AG10803 (cell line): ENCODE measurements at regions not wholly inside any gene's neighbourhood (a gene's known extent, or its start where the extent isn't known, plus 50 kb on each side); places are given as distances from the start of the nearest gene placed in this dataset.

ENCODE experiments used
- DNase-seq: peaks from one replicate; pipeline ENCODE4 v3.0.0; 2010; ENCODE audit warnings: low read depth
- H3K4me3 ChIP-seq: 2 replicates; pipeline ENCODE4 v1.5.1; 2011; ENCODE audit warnings: mild to moderate bottlenecking, low read length, control low read depth
- TF ChIP-seq, protein P1 (sequence below): conservative IDR thresholded peaks from 2 replicates; pipeline ENCODE4 v1.5.1; 2011; ENCODE audit warnings: mild to moderate bottlenecking, low read length, control low read depth, inconsistent platforms

DNA sequence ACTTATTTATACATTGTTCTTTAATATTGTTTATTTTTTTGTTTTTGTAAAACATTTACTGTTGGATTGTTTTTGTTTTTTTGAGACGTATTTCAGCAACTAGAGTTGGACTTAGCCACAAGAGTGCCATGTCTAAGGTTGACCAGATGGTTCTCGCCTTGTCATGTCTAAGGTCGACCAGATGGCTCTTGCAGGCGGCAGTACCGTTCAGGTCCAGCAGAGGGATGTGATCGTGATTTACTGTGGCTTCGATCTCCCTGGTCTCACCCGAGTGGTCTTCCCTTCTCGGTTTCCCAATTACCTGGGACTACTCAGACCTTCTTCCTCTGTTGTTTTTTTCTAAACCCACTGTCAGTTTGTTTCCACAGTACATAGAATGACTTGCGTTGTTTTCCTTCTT, 1438.6 kb downstream of the UQCRFS1 start:
- no peak for DNase-seq
- TF ChIP-seq, protein P1, sequence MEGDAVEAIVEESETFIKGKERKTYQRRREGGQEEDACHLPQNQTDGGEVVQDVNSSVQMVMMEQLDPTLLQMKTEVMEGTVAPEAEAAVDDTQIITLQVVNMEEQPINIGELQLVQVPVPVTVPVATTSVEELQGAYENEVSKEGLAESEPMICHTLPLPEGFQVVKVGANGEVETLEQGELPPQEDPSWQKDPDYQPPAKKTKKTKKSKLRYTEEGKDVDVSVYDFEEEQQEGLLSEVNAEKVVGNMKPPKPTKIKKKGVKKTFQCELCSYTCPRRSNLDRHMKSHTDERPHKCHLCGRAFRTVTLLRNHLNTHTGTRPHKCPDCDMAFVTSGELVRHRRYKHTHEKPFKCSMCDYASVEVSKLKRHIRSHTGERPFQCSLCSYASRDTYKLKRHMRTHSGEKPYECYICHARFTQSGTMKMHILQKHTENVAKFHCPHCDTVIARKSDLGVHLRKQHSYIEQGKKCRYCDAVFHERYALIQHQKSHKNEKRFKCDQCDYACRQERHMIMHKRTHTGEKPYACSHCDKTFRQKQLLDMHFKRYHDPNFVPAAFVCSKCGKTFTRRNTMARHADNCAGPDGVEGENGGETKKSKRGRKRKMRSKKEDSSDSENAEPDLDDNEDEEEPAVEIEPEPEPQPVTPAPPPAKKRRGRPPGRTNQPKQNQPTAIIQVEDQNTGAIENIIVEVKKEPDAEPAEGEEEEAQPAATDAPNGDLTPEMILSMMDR = peak; percentile 31

DNA sequence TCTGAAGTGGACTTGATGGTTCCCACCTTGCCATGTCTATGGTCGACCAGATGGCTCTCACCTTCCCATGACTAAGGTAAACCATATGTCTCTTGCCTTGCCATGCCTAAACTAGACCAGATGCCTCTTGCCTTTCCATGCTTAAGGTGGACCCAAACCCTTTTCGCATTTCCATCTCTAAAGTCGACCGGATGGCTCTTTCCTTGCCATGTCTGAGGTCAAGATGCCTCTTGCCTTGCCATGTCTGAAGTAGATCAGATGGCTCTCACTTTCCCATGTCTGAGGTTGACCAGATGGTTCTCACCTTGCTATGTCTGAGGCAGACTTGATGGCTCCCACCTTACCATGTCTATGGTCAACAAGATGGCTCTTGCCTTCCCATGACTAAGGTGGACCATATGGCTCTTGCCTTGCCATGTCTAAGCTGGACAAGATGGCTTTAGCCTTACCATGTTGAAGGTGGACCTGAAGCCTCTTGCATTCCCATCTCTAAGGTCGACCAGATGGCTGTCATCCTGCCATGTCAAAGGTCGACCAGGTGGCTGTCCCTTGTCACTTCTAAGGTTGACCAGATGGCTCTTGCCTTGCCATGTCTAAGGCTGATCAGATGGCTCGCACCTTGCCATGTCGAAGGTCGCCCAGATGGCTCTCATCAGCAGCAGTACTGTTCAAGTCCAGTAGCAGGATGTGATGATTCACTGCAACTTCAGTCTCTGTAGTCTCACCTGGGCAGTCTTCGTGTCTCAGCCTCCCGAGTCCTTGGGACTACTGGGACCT, 1439.4 kb downstream of the UQCRFS1 start:
- TF ChIP-seq, protein P1 = no peak
- DNase-seq = no peak
- H3K4me3 ChIP-seq = no peak overlapping the region

More for the DNA sequence above, 1438.6 kb downstream of the UQCRFS1 start:
- no peak overlapping the region for H3K4me3 ChIP-seq

DNA sequence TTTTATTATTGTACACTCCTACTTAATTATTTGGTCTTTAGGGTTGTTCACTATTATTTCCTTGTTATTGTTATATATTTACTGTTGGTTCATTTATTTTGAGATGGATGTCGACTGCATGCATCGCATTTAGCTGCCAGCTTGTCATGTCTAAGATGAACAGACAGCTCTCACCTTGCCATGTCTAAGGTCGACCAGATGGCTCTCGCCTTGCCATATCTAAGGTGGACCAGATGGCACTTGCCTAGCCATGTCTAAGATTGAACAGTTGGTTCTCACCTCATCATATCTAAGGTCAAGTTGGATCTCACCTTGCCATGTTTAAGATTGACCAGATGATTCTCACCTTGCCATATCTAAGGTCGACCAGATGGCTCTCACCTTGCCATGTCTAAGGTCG, 1440.9 kb downstream of the UQCRFS1 start:
- DNase-seq = no peak
- no peak overlapping the region for H3K4me3 ChIP-seq
- TF ChIP-seq, protein P1 = no peak

DNA sequence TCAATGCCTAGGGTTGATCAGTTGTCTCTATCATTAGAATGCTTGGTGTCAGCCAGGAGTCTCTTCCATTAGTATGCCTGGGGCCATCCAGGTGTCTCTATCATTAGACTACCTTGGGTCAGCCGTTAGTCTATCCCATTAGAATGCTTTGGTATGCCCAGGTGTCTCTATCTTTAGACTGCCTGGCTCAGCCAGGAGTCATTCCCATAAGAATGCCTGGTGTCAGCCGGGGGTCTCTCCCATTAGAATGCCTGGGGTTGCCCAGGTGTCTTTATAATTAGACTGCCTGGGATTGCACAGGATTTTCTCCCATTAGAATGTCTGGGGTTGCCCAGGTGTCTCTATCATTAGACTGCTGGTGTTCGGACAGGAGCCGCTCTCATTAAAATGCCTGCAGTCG, 1442.9 kb downstream of the UQCRFS1 start:
- TF ChIP-seq, protein P1 = no peak
- no peak for DNase-seq
- H3K4me3 ChIP-seq = no peak overlapping the region

DNA sequence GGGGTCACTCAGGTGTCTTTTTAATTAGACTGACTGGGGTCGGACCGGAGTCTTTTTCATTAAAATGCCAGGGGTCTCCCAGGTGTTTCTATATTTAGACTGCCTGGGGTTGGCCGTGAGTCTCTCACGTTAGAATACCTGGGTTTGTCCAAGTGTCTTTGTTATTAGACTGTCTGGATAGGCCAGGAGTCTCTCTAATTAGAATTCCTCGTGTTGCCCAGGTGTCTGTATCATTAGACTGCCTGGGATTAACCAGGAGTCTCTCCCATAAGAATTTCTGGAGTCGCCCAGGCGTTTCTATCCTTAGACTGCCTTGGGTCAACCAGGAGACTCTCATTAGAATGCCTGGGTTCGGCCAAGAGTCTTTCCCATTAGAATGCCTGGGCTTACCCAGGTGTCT, 1445.7 kb downstream of the UQCRFS1 start:
- DNase-seq = no peak

DNA sequence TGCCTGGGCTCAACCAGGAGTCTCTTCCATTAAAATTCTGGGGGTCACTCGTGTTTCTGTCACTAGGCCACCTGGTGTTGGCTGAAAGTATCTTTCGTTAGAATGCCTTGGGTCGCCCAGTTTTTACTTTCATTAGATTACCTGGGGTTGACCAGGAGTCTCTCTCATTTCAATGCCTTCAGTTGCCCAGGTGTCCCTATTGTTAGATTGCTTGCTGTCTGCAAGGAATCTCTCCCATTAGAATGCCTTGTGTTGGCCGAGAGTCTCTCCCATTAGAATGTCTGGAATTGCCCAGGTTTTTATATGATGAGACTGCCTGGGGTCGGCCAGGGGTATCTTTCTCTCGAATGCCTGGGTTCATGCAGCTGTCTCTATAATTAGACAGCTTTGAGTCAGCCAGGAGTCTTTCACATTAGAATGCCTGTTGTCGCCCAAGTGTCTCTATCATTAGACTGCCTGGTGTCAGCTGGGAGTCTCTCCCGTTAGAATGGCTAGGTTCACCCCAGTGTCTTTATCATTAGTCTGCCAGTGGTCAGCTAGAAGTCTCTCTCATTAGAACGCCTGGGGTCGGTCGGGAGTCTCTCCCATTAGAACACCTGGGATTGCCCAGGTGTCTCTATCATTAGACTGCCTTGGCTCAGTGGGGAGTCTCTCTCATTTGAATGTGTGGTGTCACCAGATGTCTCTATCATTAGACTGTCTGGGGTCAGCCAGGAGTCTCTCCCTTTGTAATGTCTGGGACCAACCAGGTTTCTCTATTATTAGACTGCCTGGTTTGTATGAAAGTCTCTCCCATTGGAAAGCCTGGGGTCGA, 1446.8 kb downstream of the UQCRFS1 start:
- TF ChIP-seq, protein P1 = no peak
- no peak overlapping the region for H3K4me3 ChIP-seq
- DNase-seq = no peak

More for the DNA sequence above, 1445.7 kb downstream of the UQCRFS1 start:
- no peak overlapping the region for H3K4me3 ChIP-seq
- TF ChIP-seq, protein P1 = no peak
